ENCODE measurements at regions not wholly inside any gene's neighbourhood (a gene's known extent, or its start where the extent isn't known, plus 50 kb on each side); places are given as distances from the start of the nearest gene placed in this dataset.

DNA sequence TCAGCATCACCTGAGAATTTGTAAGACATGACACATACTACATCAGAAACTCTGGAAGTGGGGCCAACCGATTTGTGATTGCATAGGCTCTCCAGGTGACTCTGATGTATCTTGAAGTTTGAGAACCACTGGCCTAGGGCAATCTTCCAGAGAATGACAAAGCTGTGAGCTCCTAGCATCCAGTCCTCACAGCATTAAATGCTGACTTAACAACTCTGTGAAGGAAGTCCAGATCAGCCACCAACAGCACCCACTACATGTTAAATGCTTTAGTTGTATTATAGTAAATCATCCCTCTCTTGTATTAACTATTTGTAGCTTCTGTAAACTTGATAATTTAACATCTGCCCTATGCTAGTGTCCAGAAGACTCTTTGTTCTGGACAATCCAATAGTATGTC lies 636.5 kb upstream of the STEAP1 start:
- Histone ChIP-seq H3K79me2 (ENCODE audit: insufficient read depth, low read depth) (no peaks in the 10 kb centered on the region), H3K27ac (no peak overlapping the region), H4K20me1 (ENCODE audit: insufficient read depth) (no peaks in the 10 kb centered on the region), H3K9ac (no peak overlapping the region), H3K4me3 (IDR thresholded peaks at IDR 0.05; ENCODE audit: insufficient read depth, low read depth, low read length) (no peak overlapping the region), H2AFZ (ENCODE audit: low read depth) (no peak overlapping the region), H3K4me2 (no peak overlapping the region), H3K27me3 (ENCODE audit: insufficient read depth, low read depth) (no peaks in the 10 kb centered on the region), H3K4me1 (ENCODE audit: low read depth, poor library complexity, severe bottlenecking) (no peaks in the 10 kb centered on the region), H3K36me3 (ENCODE audit: insufficient read depth) (no peaks in the 10 kb centered on the region)
- TF ChIP-seq, protein P1, sequence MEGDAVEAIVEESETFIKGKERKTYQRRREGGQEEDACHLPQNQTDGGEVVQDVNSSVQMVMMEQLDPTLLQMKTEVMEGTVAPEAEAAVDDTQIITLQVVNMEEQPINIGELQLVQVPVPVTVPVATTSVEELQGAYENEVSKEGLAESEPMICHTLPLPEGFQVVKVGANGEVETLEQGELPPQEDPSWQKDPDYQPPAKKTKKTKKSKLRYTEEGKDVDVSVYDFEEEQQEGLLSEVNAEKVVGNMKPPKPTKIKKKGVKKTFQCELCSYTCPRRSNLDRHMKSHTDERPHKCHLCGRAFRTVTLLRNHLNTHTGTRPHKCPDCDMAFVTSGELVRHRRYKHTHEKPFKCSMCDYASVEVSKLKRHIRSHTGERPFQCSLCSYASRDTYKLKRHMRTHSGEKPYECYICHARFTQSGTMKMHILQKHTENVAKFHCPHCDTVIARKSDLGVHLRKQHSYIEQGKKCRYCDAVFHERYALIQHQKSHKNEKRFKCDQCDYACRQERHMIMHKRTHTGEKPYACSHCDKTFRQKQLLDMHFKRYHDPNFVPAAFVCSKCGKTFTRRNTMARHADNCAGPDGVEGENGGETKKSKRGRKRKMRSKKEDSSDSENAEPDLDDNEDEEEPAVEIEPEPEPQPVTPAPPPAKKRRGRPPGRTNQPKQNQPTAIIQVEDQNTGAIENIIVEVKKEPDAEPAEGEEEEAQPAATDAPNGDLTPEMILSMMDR (conservative IDR thresholded peaks at IDR 0.05; ENCODE audit: low read depth, low read length): no peak

DNA sequence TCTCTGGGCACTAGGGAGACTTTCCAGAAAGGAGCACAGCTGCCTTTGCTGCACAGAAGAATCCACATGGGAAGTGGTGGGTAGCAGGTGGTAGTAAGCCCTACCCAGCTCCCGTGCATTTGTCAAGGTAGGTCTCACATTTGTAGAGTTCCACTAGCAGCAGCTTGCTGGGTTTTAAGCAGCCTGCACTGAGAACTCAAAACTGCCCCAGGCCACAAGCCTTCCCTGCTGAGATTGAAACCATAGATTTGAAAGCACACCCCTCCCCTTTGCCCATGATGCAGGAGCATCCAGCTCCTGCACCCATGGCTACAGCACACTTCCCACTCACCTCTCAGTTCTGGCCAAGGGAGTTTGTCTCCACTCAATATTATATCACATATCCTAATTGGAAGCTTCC lies 604.5 kb upstream of the STEAP1 start:
- Histone ChIP-seq H3K4me3 (IDR thresholded peaks at IDR 0.05; ENCODE audit: insufficient read depth, low read depth, low read length) (no peak overlapping the region), H3K27ac (no peak overlapping the region), H3K27me3 (ENCODE audit: insufficient read depth, low read depth) (no peaks in the 10 kb centered on the region), H3K9ac (no peak overlapping the region), H3K79me2 (ENCODE audit: insufficient read depth, low read depth) (no peaks in the 10 kb centered on the region), H3K36me3 (ENCODE audit: insufficient read depth) (no peaks in the 10 kb centered on the region), H4K20me1 (ENCODE audit: insufficient read depth) (no peaks in the 10 kb centered on the region), H3K4me2 (no peak overlapping the region), H3K4me1 (ENCODE audit: low read depth, poor library complexity, severe bottlenecking) (no peaks in the 10 kb centered on the region), H2AFZ (ENCODE audit: low read depth) (no peak overlapping the region)
- TF ChIP-seq, protein P1 (conservative IDR thresholded peaks at IDR 0.05; ENCODE audit: low read depth, low read length): no peak

DNA sequence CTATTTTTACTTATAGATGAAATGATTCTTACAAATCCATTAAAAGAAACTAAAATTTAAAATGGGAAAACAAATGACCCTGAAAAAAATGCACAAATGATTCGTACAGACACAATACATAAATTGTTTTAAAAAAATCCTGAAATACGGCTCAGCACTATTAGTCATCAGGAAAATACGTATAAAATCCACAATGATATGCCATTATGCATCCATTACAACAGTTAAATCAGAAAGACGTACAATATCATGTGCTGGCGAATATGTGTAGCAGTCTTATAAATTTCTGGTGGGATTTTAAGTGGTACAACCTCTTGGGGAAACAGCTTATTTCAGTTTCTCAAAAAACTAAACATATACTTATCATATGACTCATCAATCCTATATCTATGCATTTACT lies 600.1 kb upstream of the STEAP1 start:
- Histone ChIP-seq H3K4me2 (no peak overlapping the region), H3K27ac (no peak overlapping the region), H3K27me3 (ENCODE audit: insufficient read depth, low read depth) (no peaks in the 10 kb centered on the region), H3K4me1 (ENCODE audit: low read depth, poor library complexity, severe bottlenecking) (no peaks in the 10 kb centered on the region), H3K36me3 (ENCODE audit: insufficient read depth) (no peaks in the 10 kb centered on the region), H3K79me2 (ENCODE audit: insufficient read depth, low read depth) (no peaks in the 10 kb centered on the region), H4K20me1 (ENCODE audit: insufficient read depth) (no peaks in the 10 kb centered on the region), H3K4me3 (IDR thresholded peaks at IDR 0.05; ENCODE audit: insufficient read depth, low read depth, low read length) (no peak overlapping the region), H2AFZ (ENCODE audit: low read depth) (no peak overlapping the region), H3K9ac (no peak overlapping the region)
- TF ChIP-seq, protein P1 (conservative IDR thresholded peaks at IDR 0.05; ENCODE audit: low read depth, low read length): no peak

DNA sequence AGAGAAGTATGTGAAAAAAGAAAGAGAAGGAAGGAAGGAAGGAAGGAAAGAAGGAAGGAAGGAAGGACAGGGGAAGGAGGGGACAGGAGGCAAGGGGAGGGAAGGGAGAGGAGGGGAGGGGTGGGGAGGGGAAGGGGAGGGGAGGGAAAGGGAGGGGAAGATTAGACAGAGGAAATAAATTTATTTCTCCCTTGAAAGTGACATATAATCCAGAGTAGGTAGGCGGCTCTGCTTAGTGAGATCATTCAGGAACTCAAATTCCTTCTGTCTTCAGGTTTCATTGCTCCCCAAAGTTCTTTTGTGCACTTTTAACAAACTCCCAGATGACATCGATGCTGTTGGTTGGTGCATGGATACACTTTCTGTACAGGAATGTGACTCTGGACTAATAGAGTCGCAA lies 594.7 kb upstream of the STEAP1 start:
- Histone ChIP-seq H3K79me2 (ENCODE audit: insufficient read depth, low read depth) (no peaks in the 10 kb centered on the region), H2AFZ (ENCODE audit: low read depth) (no peak overlapping the region), H4K20me1 (ENCODE audit: insufficient read depth) (no peaks in the 10 kb centered on the region), H3K36me3 (ENCODE audit: insufficient read depth) (no peaks in the 10 kb centered on the region), H3K9ac (no peak overlapping the region), H3K27me3 (ENCODE audit: insufficient read depth, low read depth) (no peaks in the 10 kb centered on the region), H3K4me3 (IDR thresholded peaks at IDR 0.05; ENCODE audit: insufficient read depth, low read depth, low read length) (no peak overlapping the region), H3K4me1 (ENCODE audit: low read depth, poor library complexity, severe bottlenecking) (no peaks in the 10 kb centered on the region), H3K27ac (no peak overlapping the region), H3K4me2 (no peak overlapping the region)
- TF ChIP-seq, protein P1 (conservative IDR thresholded peaks at IDR 0.05; ENCODE audit: low read depth, low read length): no peak

DNA sequence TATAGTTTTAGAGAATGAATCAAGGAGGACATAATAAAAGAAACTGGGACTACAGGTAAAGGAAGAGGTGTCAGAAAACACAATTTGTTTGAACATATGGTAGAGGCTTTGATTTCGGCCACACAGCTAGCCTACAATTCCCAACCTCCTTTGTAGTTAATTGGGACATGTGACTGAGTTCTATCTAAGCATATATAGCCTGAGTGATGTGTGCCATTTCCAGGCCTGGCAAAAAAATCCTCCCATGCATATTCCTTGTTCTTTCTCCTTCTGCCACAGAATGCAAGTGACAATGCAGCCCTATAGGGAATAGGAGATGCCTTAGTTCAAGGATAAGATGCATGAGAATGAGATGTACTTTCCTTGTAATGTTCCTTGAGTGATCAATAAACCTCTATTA lies 590.7 kb upstream of the STEAP1 start:
- H3K4me2 ChIP-seq: no peak overlapping the region
- no peaks in the 10 kb centered on the region for H3K4me1 ChIP-seq (ENCODE audit: low read depth, poor library complexity, severe bottlenecking)
- H2AFZ ChIP-seq (ENCODE audit: low read depth): no peak overlapping the region
- no peaks in the 10 kb centered on the region for H3K79me2 ChIP-seq (ENCODE audit: insufficient read depth, low read depth)
- H4K20me1 ChIP-seq (ENCODE audit: insufficient read depth): no peaks in the 10 kb centered on the region
- H3K27ac ChIP-seq: no peak overlapping the region
- no peak overlapping the region for H3K9ac ChIP-seq
- TF ChIP-seq, protein P1 (conservative IDR thresholded peaks at IDR 0.05; ENCODE audit: low read depth, low read length): no peak
- H3K4me3 ChIP-seq (IDR thresholded peaks at IDR 0.05; ENCODE audit: insufficient read depth, low read depth, low read length): no peak overlapping the region
- no peaks in the 10 kb centered on the region for H3K27me3 ChIP-seq (ENCODE audit: insufficient read depth, low read depth)
- no peaks in the 10 kb centered on the region for H3K36me3 ChIP-seq (ENCODE audit: insufficient read depth)
